ENCODE measurements at regions not wholly inside any gene's neighbourhood (a gene's known extent, or its start where the extent isn't known, plus 50 kb on each side); places are given as distances from the start of the nearest gene placed in this dataset.

GRCh38 chr1:214830941-214831340, 227.9 kb downstream of the CENPF start:
- ATAC-seq (replicated peaks in 1 of 2): no peak
- H3K27me3 Mint-ChIP-seq (ENCODE audit: low read depth): no peaks in the 10 kb centered on the region
- DNase-seq: no peak
- H3K4me3 Mint-ChIP-seq: no peak overlapping the region
- H3K9me3 Mint-ChIP-seq: peaks cover 0 to 4% of the 10 kb centered on the region in 2 donors
- H3K27ac Mint-ChIP-seq: no peak overlapping the region
- H3K36me3 Mint-ChIP-seq (ENCODE audit: insufficient read depth in 2 of 2): peaks cover 0 to 1% of the 10 kb centered on the region in 2 donors
- no peaks in the 10 kb centered on the region for H3K4me1 Mint-ChIP-seq (ENCODE audit: low read depth)

- peaks cover 0 to 1% of the 10 kb centered on the region in 2 donors for H3K36me3 Mint-ChIP-seq (ENCODE audit: insufficient read depth in 2 of 2)
Measured at GRCh38 chr1:214831956-214832355, 229.0 kb downstream of the CENPF start.

GRCh38 chr1:214833178-214833756, 230.3 kb downstream of the CENPF start:
- H3K4me1 Mint-ChIP-seq (ENCODE audit: low read depth): no peaks in the 10 kb centered on the region
- H3K27ac Mint-ChIP-seq: no peak overlapping the region
- no peaks in the 10 kb centered on the region for H3K27me3 Mint-ChIP-seq (ENCODE audit: low read depth)
- H3K9me3 Mint-ChIP-seq: peaks cover 0 to 3% of the 10 kb centered on the region in 2 donors
- DNase-seq (no peak), ATAC-seq (replicated peaks in 1 of 2) (no peak)
- no peak overlapping the region for H3K4me3 Mint-ChIP-seq
- H3K36me3 Mint-ChIP-seq (ENCODE audit: insufficient read depth in 2 of 2): no peaks in the 10 kb centered on the region

More at GRCh38 chr1:214831956-214832355, 229.0 kb downstream of the CENPF start:
- no peak for DNase-seq
- ATAC-seq (replicated peaks in 1 of 2): no peak
- Mint-ChIP-seq H3K4me1 (ENCODE audit: low read depth) (no peaks in the 10 kb centered on the region), H3K9me3 (peaks cover 0 to 3% of the 10 kb centered on the region in 2 donors), H3K27ac (no peak overlapping the region), H3K27me3 (ENCODE audit: low read depth) (no peaks in the 10 kb centered on the region), H3K4me3 (no peak overlapping the region)

- H3K9me3 Mint-ChIP-seq: no peaks in the 10 kb centered on the region
- no peak overlapping the region for H3K4me3 Mint-ChIP-seq
- no peaks in the 10 kb centered on the region for H3K4me1 Mint-ChIP-seq (ENCODE audit: low read depth)
- H3K27ac Mint-ChIP-seq: no peak overlapping the region
- H3K27me3 Mint-ChIP-seq (ENCODE audit: low read depth): no peaks in the 10 kb centered on the region
- ATAC-seq (replicated peaks in 1 of 2) (no peak), DNase-seq (no peak)
- no peaks in the 10 kb centered on the region for H3K36me3 Mint-ChIP-seq (ENCODE audit: insufficient read depth in 2 of 2)
Measured at GRCh38 chr1:214837376-214837775, 234.4 kb downstream of the CENPF start.

- ATAC-seq (replicated peaks in 1 of 2) (no peak), DNase-seq (no peak)
- H3K36me3 Mint-ChIP-seq (ENCODE audit: insufficient read depth in 2 of 2): no peaks in the 10 kb centered on the region
- H3K4me1 Mint-ChIP-seq (ENCODE audit: low read depth): no peaks in the 10 kb centered on the region
- H3K4me3 Mint-ChIP-seq: no peak overlapping the region
- no peaks in the 10 kb centered on the region for H3K27me3 Mint-ChIP-seq (ENCODE audit: low read depth)
- no peaks in the 10 kb centered on the region for H3K9me3 Mint-ChIP-seq
- no peak overlapping the region for H3K27ac Mint-ChIP-seq
Measured at GRCh38 chr1:214838351-214838750, 235.4 kb downstream of the CENPF start.

GRCh38 chr1:214840356-214840755, 237.4 kb downstream of the CENPF start:
- H3K27me3 Mint-ChIP-seq (ENCODE audit: low read depth): no peaks in the 10 kb centered on the region
- H3K9me3 Mint-ChIP-seq: peaks cover 0 to 2% of the 10 kb centered on the region in 2 donors
- H3K4me1 Mint-ChIP-seq (ENCODE audit: low read depth): no peaks in the 10 kb centered on the region
- H3K4me3 Mint-ChIP-seq: no peak overlapping the region
- ATAC-seq (replicated peaks in 1 of 2): no peak
- no peak overlapping the region for H3K27ac Mint-ChIP-seq
- no peaks in the 10 kb centered on the region for H3K36me3 Mint-ChIP-seq (ENCODE audit: insufficient read depth in 2 of 2)
- no peak for DNase-seq

- ATAC-seq (replicated peaks in 1 of 2): no peak
Measured at GRCh38 chr1:214842856-214843255, 239.7 kb upstream of the KCNK2 start.

GRCh38 chr1:214843281-214843680, 239.3 kb upstream of the KCNK2 start:
- no peaks in the 10 kb centered on the region for H3K4me1 Mint-ChIP-seq (ENCODE audit: low read depth)
- no peaks in the 10 kb centered on the region for H3K36me3 Mint-ChIP-seq (ENCODE audit: insufficient read depth in 2 of 2)
- H3K27ac Mint-ChIP-seq: no peak overlapping the region
- no peaks in the 10 kb centered on the region for H3K27me3 Mint-ChIP-seq (ENCODE audit: low read depth)
- peaks cover 0 to 2% of the 10 kb centered on the region in 2 donors for H3K9me3 Mint-ChIP-seq
- ATAC-seq (replicated peaks in 1 of 2): no peak
- no peak overlapping the region for H3K4me3 Mint-ChIP-seq
- DNase-seq: no peak

More at GRCh38 chr1:214842856-214843255, 239.7 kb upstream of the KCNK2 start:
- no peaks in the 10 kb centered on the region for H3K27me3 Mint-ChIP-seq (ENCODE audit: low read depth)
- H3K4me1 Mint-ChIP-seq (ENCODE audit: low read depth): no peaks in the 10 kb centered on the region
- H3K36me3 Mint-ChIP-seq (ENCODE audit: insufficient read depth in 2 of 2): no peaks in the 10 kb centered on the region
- no peak overlapping the region for H3K4me3 Mint-ChIP-seq
- H3K27ac Mint-ChIP-seq: no peak overlapping the region
- no peak for DNase-seq
- H3K9me3 Mint-ChIP-seq: peaks cover 0 to 2% of the 10 kb centered on the region in 2 donors

- Mint-ChIP-seq H3K9me3 (peaks cover 0 to 2% of the 10 kb centered on the region in 2 donors), H3K27ac (no peak overlapping the region), H3K36me3 (ENCODE audit: insufficient read depth in 2 of 2) (no peaks in the 10 kb centered on the region), H3K27me3 (ENCODE audit: low read depth) (no peaks in the 10 kb centered on the region), H3K4me3 (no peak overlapping the region), H3K4me1 (ENCODE audit: low read depth) (no peaks in the 10 kb centered on the region)
- ATAC-seq (replicated peaks in 1 of 2) (no peak), DNase-seq (no peak)
Measured at GRCh38 chr1:214844319-214844718, 238.2 kb upstream of the KCNK2 start.

- no peaks in the 10 kb centered on the region for H3K36me3 Mint-ChIP-seq (ENCODE audit: insufficient read depth in 2 of 2)
- ATAC-seq (replicated peaks in 1 of 2): no peak
Measured at GRCh38 chr1:214846276-214846675, 236.3 kb upstream of the KCNK2 start.

GRCh38 chr1:214847071-214847810, 235.3 kb upstream of the KCNK2 start:
- ATAC-seq (replicated peaks in 1 of 2): no peak
- Mint-ChIP-seq H3K36me3 (ENCODE audit: insufficient read depth in 2 of 2) (no peaks in the 10 kb centered on the region), H3K27me3 (ENCODE audit: low read depth) (no peaks in the 10 kb centered on the region), H3K27ac (no peak overlapping the region), H3K4me3 (no peak overlapping the region), H3K4me1 (ENCODE audit: low read depth) (no peaks in the 10 kb centered on the region), H3K9me3 (peaks cover 0 to 4% of the 10 kb centered on the region in 2 donors)
- no peak for DNase-seq

More at GRCh38 chr1:214846276-214846675, 236.3 kb upstream of the KCNK2 start:
- Mint-ChIP-seq H3K27ac (no peak overlapping the region), H3K4me1 (ENCODE audit: low read depth) (no peaks in the 10 kb centered on the region), H3K9me3 (peaks cover 0 to 4% of the 10 kb centered on the region in 2 donors), H3K4me3 (no peak overlapping the region), H3K27me3 (ENCODE audit: low read depth) (no peaks in the 10 kb centered on the region)
- no peak for DNase-seq

GRCh38 chr1:214848101-214848500, 234.4 kb upstream of the KCNK2 start:
- H3K4me1 Mint-ChIP-seq (ENCODE audit: low read depth): no peaks in the 10 kb centered on the region
- ATAC-seq (replicated peaks in 1 of 2): no peak
- no peaks in the 10 kb centered on the region for H3K27me3 Mint-ChIP-seq (ENCODE audit: low read depth)
- no peaks in the 10 kb centered on the region for H3K36me3 Mint-ChIP-seq (ENCODE audit: insufficient read depth in 2 of 2)
- no peak overlapping the region for H3K27ac Mint-ChIP-seq
- no peak overlapping the region for H3K4me3 Mint-ChIP-seq
- H3K9me3 Mint-ChIP-seq: peaks cover 0 to 4% of the 10 kb centered on the region in 2 donors
- no peak for DNase-seq

- no peaks in the 10 kb centered on the region for H3K27me3 Mint-ChIP-seq (ENCODE audit: low read depth)
- H3K4me3 Mint-ChIP-seq: no peak overlapping the region
- peaks cover 0 to 2% of the 10 kb centered on the region in 2 donors for H3K9me3 Mint-ChIP-seq
- no peaks in the 10 kb centered on the region for H3K4me1 Mint-ChIP-seq (ENCODE audit: low read depth)
- no peak overlapping the region for H3K27ac Mint-ChIP-seq
- no peak for DNase-seq
- no peak for ATAC-seq (replicated peaks in 1 of 2)
- no peaks in the 10 kb centered on the region for H3K36me3 Mint-ChIP-seq (ENCODE audit: insufficient read depth in 2 of 2)
Measured at GRCh38 chr1:214850432-214851050, 232.0 kb upstream of the KCNK2 start.
